Dermis blood vessel endothelial cell (primary cell): ENCODE measurements at regions not wholly inside any gene's neighbourhood (a gene's known extent, or its start where the extent isn't known, plus 50 kb on each side); places are given as distances from the start of the nearest gene placed in this dataset.

Experiments used
- DNase-seq: peaks from one replicate; pipeline ENCODE4 v3.0.0; 2010

DNA sequence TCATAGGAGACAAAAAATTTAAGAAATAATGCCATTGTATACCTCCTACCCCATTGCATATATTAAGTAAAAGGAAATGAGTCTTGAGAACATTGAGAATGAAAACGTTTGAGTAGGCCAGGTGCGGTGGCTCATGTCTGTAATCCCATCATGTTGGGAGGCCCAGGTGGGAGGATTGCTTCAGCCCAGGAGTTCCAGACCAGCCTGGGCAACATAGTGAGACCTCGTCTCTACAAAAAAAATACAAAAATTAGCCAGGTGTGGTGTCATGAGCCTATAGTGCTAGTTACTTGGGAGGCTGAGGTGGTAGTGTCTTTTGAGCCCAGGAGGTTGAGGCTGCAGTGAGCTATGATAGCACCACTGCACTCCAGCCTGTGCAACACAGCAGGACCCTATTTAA lies 107.7 kb upstream of the MGAT5 start:
- DNase-seq = no peak

DNA sequence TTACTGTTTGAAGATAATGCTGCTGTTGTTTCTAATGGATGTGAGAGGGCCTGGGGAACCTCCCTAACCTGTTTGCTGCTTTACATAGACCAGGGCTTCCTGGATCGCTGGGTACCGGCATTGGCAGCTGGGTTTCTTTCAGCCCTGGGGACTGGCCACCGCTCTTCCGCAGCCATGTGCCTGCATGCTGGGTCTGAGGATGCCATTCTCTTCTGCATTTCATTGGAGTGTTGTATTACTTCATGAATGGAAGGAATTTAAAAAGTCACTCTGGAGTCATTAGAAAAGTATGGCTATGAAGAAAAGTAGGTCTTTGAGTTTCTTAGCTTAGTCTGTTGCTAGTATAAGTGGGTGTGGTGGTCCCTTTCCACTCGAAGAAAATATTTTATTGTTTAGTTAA lies 107.3 kb upstream of the MGAT5 start:
- DNase-seq = no peak

DNA sequence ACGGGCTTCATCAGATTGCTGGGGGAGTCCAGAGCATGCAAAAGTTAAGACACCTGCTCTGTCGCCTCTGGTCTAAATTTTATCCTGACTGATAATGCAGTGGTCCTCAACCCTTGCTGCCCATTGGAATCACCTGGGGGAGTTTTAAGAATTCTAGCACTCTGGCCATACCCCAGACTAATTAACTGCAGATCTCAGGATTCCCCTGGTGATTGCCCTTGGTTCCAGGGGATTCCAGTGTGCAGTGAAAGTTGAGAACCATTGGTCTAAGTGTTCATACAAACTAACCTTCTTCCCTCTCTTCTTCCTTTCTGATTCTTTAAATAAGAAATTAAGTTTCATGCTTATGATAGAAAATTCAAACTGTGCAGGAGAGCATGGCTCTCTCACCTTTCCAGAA lies 105.7 kb upstream of the MGAT5 start:
- DNase-seq = no peak

DNA sequence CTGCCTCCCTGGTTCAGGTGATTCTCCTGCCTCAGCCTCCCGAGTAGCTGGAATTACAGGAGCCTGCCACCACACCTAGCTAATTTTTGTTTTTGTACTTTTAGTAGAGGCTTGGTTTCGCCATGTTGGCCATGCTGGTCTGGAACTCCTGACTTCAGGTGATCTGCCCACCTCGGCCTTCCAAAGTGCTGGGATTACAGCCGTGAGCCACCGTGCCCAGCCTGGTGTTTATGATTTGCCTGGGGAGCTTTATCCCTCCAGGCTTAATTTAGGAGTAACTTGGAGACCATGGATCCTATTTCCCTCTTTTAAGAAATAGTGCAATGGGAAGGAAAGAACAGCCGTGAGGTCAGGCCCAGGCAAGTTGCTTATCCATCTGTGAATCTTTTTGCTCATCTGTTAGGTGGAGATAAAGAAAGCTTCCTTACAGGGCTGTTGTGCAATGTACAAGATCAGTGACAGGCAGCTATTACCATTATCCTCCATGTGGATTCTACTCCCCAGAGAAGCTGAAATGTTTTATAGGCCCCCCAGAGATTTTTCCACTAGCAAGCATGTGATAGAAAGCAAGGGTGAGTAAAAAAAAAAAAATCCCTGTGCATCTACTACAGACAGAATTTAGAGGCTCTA lies 104.9 kb upstream of the MGAT5 start:
- DNase-seq = no peak

DNA sequence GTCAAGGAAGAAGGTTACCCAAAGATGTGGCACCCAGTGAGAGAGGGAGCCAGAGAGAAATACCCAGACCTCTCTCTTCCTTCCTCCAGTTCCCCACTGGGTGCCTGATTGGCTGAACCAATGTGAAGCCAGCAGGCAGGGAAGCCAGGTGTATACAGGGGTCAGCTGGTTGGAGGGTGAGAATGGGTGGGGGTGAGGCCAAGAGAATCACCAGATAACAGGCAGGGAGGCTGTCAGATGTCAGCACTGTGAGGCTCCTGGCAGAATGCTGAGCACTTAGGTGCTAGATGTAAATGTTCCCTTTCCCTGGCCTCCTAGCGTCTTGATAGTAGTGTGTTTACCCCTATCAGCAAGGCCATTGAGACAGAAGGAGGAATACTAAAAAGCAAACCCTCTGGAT lies 104.0 kb upstream of the MGAT5 start:
- DNase-seq = no peak

DNA sequence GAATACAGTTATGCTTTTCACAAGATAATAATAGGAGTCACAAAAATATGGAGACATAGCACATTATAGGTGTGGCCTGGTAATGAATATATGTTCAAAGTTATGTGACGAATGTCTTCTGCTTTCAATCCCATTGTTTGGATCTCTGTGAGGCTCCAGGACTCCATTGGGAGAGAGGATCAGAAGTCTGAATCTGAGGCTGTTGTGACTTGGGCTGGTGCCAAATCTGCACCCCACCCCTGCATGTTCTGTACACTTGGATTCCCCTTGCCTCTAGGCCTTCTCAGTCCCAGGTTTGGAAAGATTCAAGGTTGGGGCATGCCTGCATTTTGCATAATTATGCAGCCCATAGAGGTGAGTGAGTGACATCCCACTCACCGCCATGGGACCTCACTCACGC lies 103.1 kb upstream of the MGAT5 start:
- DNase-seq = no peak

DNA sequence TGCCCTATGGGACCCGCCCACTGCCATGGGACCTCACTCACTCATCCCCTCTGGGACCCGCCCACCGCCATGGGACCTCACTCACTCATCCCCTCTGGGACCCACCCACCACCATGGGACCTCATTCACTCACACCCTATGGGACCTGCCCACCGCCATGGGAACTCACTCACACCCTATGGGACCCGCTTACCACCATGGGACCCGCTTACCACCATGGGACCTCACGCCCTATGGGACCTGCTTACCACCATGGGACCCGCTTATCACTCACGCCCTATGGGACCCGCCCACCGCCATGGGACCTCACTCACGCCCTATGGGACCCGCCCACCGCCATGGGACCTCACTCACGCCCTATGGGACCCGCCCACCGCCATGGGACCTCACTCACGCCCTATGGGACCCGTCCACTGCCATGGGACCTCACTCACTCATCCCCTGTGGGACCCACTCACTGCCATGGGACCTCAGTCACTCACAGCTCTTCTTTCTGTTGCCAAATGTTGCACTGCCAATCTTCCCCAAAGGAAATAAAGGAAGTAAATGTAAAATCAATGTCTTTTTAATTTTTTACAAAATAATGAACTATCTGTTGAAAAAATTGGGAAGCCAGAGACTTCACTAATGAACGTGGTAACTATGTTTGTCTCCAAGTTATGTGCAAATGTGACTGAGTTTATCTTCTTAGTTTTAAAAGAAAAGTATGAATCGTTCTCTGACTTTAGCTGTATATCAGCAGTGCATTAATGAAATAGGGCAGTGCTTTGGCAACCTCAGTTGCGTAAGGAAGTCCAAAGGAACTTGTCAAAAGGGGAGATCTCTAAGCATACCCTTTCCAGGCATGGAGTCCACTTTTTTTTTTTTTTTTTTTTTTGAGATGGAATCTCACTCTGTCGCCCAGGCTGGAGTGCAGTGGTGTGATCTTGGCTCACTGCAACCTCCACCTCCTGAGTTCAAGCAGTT lies 101.5 kb upstream of the MGAT5 start:
- no peak for DNase-seq

DNA sequence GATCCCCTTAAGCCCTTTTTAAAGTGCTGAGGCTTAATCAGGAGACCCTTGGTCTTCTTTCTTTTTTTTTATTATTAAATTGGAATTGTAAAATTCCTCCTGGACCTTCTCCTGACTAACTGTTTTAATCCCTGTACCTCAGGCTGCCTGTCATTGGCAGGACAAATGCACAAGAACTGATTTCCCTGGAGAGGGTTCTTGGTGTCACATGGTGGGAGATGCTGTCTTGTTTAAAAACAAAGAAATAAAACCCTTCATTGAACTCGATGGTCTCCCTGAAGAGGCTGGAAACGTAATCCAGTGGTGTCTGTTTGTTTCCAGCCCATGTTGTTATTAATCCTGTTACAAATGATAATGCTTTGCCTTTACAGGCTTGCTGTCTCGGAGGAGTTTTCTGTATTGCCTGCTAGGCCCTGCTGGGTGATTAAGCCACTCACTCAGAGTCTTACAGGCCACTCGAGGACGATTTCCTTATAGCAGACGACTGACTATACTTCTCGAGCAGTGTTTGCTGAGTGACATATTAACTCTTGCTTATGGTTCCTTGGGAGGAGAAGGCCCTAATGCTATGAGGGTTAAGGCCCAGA lies 100.5 kb upstream of the MGAT5 start:
- DNase-seq = no peak

DNA sequence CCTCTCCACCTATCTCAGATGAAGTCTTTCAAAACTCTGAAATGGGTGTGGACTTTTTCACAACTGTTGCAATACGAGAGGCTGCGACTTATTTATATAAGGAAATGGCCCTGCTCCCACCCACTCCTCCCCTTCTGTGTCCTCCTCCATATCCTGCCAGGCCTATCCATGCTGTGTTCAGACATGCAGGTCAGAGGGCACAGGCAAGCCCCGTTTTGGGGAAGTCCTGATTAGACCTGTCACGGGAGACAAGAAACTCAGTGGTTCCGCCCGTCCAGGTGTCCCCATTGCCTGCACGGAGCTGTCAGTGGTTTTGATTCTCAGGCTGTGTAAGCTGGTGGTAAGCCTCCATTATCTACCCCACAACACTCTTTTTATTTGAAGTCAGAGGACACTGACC lies 99.6 kb upstream of the MGAT5 start:
- DNase-seq = peak; percentile 55

DNA sequence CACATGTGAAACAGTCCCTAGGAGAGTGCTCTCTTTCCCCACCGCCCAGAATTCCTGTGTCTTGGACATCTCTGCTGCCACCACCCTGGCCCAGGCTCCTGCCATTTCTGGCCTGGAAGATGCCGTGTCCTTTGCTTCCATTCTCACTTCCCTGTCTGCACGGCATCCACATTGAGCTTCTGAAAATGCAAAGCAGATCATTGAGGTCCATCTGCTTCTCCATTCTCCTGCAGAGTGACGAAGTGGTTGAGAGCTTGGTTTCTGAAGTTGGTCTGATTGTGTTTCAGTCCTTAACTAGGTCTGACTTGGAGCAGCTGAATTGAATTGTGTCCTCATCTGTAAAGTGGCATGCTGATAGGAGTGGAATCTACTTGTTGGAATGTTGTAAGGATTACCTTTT lies 98.7 kb upstream of the MGAT5 start:
- DNase-seq = no peak

DNA sequence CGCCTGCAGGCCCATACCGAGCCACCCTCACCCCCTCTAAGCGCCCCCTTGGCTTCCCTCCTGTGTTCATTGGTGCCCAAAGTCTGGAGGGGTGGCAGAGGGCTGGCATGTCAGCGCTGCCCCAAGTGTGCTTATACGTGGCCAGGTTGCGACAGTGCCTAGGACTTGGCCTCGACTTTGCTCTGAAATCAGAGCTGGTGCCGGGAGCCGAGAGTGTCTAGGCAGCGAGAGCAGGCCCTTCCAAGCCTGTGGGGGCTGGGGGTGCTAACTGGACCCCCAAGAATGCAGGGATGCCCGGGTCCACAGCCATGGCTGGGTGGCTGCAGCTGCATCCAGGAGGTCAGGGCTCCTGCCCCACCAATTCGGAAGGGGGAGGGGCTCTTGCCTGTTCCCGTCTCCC lies 95.6 kb upstream of the MGAT5 start:
- DNase-seq = no peak

DNA sequence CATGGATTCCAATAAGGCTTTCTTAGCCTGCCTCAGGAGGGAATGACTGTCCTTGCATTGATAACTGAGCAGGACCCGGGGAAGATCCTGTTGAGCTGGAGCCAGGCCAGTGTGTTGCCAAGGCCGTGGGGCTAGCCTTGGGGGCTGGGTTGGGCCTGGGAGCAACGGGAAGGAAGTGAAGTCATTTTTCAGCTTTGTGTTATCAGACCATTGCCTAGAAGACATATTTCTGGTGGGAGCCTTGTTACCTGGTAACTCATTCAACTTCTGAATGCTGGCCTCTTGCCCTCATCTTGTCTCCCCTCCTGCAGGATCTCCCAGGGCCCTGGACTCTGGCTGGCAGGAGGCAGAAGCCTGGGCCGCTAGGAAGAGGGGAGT lies 92.7 kb upstream of the MGAT5 start:
- peak; percentile 92 for DNase-seq

DNA sequence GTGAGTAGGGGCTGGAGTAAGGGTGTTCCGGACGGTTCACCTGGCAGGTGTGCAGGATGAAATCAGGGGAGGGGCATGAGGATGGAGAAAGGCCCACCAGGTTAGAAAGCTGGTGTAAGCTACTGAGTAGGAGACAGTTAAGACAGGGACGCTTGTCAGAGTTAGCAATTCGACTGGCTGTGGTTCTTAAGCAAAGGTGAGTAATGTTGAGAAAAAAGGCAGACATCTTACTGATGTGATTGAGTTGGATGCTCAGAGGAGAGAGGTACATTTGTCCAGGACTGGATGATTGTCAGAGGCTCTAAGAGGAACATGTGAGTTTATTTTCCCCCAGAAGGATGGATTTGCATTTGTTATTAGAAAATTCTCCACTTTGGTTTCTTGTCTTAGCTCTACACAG lies 90.5 kb upstream of the MGAT5 start:
- DNase-seq = no peak

DNA sequence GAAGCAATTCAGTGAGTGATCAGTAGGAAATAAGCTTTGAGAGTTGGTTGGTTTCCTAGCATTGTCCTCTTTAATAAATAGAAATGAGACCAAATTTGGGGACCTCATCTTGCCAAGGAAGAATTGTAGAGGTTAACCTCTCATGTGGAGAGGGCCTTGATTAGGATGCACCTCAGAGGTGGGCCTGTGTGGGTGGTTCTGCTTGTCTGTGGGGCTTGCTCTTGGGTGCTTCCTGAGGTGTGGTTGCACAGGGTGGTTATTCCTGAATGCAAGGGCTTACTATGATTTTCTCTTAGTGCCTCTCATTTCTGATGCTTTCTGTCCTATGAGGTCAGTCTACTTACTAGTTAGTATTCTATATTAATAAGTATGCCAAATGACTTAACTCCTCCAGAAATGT lies 89.6 kb upstream of the MGAT5 start:
- DNase-seq = no peak

DNA sequence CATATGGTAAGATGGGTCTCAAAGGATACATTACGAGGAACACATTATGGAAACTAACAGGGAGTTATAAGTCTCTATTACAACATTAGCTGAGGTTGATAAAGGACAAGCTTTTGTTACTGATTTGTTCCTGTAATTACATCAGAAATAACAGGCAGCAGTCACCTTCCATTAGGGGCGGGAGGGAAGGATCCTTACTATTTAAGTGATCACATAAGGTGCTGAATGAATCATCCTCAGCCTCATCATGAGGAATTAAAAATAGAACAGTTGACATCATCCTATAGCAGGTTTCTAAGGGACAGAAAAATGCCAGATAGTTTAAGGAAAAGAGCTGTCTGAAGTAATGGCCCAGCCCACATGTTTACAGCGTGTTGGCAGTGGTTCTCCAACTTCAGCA lies 86.9 kb upstream of the MGAT5 start:
- no peak for DNase-seq

DNA sequence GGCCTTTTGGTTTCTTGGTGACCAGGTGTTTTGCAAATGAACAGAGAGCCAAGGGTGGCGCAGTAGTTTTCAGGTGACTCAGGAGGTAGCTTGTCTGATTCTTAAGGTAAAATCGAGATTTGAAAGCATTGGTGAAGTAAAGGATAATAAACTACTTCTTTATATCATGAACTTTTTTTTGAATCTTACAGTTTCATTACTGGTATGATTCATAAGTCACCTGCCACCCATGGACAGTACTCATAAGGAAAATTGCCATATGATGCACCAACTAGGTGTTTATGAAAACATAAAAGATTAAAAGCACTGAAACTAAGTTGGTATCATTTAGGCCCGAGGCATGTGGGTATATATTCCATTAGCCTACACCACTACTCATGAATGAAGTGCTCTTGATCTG lies 84.1 kb upstream of the MGAT5 start:
- DNase-seq = no peak

DNA sequence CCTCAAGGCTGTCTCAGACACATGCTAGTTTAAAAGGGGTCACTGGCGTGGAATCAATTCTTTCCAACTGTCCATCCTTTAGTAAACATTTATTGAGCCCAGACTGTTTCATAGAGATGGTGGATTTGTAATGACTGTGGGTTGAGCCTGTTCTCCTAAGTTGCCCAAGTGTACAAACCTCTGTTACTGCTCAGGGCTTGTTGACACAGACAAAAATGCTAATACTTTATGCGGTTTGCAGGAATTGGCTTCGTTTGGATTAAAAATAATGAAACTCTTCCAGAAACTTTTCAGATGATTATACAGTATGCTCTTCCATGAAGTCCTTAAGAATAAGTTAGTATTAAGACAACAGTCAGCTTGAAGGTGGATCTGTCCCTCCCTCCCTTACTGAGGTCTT lies 83.6 kb upstream of the MGAT5 start:
- DNase-seq = no peak

DNA sequence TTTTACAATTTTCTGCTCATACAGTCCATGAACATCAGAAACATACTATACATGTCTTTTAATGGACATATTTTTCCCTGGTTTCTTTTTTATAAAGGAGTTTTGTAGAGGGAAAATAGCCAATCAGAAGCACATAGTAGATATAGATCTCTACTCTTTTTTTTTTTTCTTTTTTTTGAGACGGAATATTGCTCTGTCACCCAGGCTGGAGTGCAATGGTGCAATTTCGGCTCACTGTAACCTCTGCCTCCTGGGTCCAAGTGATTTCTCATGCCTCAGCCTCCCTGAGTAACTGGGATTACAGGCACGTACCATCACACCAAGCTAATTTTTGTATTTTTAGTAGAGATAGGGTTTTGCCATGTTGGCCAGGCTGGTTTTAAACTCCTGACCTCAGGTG lies 83.2 kb upstream of the MGAT5 start:
- DNase-seq = no peak

DNA sequence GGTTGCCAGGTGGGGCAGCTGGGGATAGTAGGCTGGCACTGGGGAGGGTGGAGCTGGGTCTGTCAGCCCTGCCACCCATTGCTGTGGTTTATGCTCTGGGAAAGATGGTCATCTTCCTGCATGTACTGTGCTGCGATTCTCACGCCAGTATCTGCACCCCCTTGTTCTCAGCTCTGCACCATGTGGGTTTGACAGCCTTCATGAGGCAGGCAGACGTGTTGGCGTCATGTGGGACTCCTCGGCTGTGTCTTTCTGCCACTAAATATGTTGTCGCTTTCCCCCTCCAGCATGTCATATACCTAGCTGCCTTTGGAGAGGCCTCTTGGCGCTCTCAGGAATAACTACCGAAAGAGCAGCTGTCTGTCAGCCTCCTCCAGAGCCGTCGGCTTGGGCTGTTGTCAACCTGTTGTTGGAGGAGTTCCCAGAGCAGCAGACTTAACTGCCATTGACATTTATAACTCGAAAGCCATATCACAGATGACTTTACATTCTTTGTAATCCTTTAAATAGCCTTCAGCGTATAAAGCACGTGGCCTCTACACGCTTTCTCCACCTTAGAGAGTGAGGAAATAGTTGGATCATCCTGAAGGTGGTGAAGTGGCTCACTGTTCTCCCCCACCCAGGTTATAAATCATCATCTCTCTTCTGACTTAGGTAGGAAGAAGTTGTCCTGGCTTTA lies 80.4 kb upstream of the MGAT5 start:
- no peak for DNase-seq

DNA sequence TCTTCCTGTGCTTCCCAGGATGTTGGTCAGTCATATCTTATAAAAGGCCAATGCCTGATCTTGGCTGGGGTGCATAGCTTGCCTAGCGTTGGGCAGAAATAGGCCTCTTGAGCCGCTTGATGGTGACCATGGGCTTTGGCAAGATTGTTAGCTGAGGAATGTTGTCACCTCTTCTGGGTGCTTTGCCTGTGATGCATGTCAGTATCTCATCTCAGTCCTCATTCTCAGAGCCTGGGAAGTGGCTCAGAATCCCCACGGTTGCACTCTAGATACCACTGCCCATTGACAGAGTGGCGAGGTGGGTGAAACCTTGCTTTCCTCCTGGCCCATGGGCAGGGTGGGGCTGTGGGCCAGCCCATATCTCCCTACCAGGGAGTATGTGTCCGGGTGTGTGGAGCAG lies 79.2 kb upstream of the MGAT5 start:
- no peak for DNase-seq

DNA sequence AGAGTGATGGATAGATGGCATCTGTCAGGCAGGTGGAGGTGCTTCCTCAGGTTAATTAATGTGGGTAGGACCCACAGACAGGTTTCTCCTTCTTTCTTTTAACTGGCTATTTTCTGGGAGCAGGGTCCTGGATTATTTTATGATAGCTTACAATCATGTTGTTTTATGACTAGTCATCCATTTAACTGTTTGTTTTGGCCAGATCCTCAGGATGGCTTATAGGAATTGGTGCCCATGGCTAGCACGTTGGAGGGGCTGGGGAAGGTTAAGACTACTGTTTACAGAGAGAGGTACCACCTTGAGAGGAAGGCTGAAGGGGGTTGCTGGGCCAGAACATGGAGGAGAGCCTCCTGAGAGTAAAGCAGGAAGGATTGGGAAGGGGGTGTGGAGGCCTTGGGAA lies 78.0 kb upstream of the MGAT5 start:
- peak; percentile 40 for DNase-seq

DNA sequence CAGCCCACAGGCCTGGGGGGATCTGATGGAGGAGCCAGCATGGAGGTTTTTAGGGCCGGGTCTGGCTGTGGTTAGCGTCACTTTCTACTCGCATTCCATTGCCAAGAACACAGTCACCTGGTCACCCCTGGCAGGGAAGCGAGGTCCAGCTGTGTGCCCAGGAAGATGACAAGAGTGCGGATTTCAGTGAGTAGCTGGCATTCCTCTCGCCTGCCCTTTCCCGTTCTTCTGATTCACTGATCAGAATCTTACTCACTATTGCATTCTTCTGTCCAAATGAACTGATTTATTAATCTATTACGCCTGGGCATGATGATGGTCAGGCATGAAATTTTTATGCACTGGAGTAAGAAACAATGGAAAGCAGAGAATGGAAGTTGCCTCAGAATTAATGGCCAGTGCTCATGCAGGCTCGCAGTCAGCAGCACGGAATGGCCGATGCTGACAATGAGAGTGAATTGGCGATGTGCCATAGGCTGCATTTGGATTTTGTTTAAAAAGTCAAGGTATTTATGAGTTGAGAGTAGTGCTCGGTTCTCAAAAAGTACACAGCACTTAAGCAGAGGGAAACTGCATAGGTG lies 76.4 kb upstream of the MGAT5 start:
- DNase-seq = peak; percentile 78
